Erythroblast (primary cell): ENCODE measurements at regions not wholly inside any gene's neighbourhood (a gene's known extent, or its start where the extent isn't known, plus 50 kb on each side); places are given as distances from the start of the nearest gene placed in this dataset.
"Not testable (repeated sequence)": the region's sequence is repeated elsewhere in the genome, so short reads cannot be mapped to it uniquely, and the experiment has no call there.

ENCODE experiments used
- DNase-seq, 2 experiments: peaks; one replicate each; lab custom pipeline; 2025; lab: John Stamatoyannopoulos, UW
- GATA1 ChIP-seq: IDR thresholded peaks from 2 replicates; pipeline ENCODE4 v1.6.1; 2011; ENCODE audit warnings: low read depth, mild to moderate bottlenecking, control low read depth, low read length, moderate library complexity
- POLR2A ChIP-seq: IDR thresholded peaks from 2 replicates; pipeline ENCODE4 v1.6.1; 2011; ENCODE audit warnings: mild to moderate bottlenecking, low read length

- peak; percentile 74 to 80 for DNase-seq
- TF ChIP-seq POLR2A (no peak), GATA1 (no peak)
Observed at GRCh38 chr14:106044949-106045596, 518.7 kb downstream of the TMEM121 start.

GRCh38 chr14:106051796-106052195, 525.4 kb downstream of the TMEM121 start:
- DNase-seq: no peak
- no peak for TF ChIP-seq GATA1
- TF ChIP-seq POLR2A: no peak

DNA sequence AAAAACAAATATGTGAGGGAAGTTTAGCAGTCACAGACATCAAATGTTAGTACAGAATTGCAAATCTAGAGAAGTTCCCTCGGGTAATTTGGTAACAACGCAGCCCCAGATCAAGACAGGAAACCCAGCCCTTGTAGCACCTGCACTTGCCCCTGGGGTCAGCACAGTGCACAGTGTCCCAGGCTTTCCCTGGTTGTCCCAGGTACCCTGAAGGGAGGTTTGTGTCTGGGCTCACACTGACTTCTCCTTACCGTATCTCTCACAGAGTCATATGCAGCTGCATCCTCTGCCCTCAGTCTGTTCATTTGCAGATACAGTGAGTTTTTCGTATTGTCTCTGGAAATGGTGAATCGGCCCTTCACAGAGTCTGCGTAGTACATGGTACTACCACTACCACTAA, 528.9 kb downstream of the TMEM121 start:
- no peak for DNase-seq
- TF ChIP-seq GATA1: no peak
- TF ChIP-seq POLR2A: no peak

GRCh38 chr14:106058342-106058741, 532.0 kb downstream of the TMEM121 start:
- DNase-seq: no peak
- TF ChIP-seq POLR2A (no peak), GATA1 (no peak)

- no peak for DNase-seq
- no peak for TF ChIP-seq GATA1
- TF ChIP-seq POLR2A: no peak
Observed at GRCh38 chr14:106060276-106060975, 534.0 kb downstream of the TMEM121 start.

DNA sequence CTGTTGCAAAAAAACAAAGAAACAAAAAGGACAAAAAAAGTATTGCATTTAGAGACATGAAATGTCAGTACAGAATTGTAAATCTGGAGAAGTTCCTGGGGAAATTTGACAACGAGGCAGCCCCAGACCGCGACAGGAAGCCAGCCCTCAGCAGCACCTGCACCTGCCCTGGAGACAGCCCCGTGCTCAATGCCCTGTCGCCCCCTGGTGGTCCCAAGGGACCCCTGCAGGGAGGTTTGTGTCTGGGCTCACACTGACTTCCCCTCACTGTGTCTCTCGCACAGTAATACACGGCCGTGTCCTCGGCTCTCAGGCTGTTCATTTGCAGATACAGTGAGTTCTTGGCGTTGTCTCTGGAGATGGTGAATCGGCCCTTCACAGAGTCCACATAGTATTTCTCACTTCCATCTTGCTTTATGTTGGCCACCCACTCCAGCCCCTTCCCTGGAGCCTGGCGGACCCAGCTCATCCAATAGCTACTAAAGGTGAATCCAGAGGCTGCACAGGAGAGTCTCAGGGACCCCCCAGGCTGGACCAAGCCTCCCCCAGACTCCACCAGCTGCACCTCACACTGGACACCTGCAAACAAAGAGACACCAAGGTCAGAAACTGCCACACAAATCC, 535.6 kb downstream of the TMEM121 start:
- DNase-seq: peak in 1 of 2 experiments; percentile 16

DNA sequence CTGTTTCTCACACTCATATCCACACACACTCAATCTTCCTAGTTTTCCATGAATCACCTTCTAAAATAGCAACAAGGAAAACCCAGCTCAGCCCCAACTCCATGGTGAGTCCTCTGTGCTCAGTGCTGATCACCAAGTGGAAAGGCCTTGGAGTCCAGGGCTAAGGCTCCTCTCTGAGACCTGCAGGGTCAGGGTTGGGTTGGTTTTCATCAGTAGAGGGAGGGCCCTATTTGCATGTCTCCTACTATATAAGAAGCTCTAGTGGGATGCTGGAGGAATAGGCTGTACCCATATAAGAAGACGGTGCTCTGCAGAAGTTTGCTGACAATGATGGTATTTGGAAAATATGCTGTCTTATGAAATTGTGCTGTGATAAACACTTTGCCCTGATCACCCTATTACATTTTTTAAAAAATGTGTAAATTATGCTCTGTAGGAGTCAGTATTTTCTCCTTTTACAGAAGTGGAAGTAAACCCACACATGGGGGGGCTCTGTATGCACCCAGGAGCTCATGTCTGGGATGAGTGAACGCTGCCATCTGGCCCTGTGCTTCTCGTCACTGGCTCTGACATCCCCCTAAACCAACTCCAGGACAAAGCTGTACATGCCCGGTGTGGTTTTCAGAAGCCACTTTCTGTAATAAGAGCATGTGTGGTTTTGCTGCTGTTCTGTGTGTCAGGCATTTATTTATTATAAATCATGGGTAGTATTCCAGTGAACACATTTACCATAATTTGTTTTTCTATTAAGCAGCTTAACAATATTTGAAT, 536.3 kb downstream of the TMEM121 start:
- TF ChIP-seq GATA1 (no peak), POLR2A (no peak)
- DNase-seq: no peak

DNA sequence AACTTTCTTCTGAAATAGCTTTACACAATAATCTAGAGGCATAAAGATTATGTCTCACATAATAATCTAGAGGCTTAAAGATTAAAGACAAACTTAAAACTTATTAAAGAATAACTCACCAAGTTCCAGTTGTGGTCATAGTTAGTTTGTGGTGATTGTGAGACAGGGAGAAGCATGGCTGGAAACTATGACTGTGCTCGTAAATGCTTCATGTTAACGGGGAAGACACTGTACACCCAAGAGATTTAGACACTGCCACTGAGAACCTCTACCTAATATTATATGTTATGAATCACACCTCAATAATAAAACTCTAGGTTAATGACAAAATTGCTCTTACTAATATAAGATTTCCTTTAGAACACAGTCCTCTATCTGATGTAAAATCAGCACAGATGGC, 541.6 kb downstream of the TMEM121 start:
- TF ChIP-seq GATA1 (no peak), POLR2A (no peak)
- no peak for DNase-seq

GRCh38 chr14:106069804-106070625, 543.6 kb downstream of the TMEM121 start:
- TF ChIP-seq GATA1: no peak
- no peak for TF ChIP-seq POLR2A
- DNase-seq: no peak

GRCh38 chr14:106080922-106081321, 554.5 kb downstream of the TMEM121 start:
- TF ChIP-seq POLR2A (no peak), GATA1 (no peak)

GRCh38 chr14:106081721-106082120, 555.3 kb downstream of the TMEM121 start:
- not testable (repeated sequence) for DNase-seq

More at GRCh38 chr14:106080922-106081321, 554.5 kb downstream of the TMEM121 start:
- DNase-seq: peak in 1 of 2 experiments; percentile 1

GRCh38 chr14:106083082-106083481, 556.7 kb downstream of the TMEM121 start:
- no peak for TF ChIP-seq GATA1
- no peak for TF ChIP-seq POLR2A
- DNase-seq: no peak

- no peak for DNase-seq
- no peak for TF ChIP-seq GATA1
- no peak for TF ChIP-seq POLR2A
Observed at GRCh38 chr14:106087837-106088236, 561.5 kb downstream of the TMEM121 start.

- not testable (repeated sequence) for DNase-seq
Observed at GRCh38 chr14:106088860-106089259, 562.5 kb downstream of the TMEM121 start.
